Iris pigment epithelial cell (primary cell): ENCODE measurements at regions not wholly inside any gene's neighbourhood (a gene's known extent, or its start where the extent isn't known, plus 50 kb on each side); places are given as distances from the start of the nearest gene placed in this dataset.
"Not testable (repeated sequence)": the region's sequence is repeated elsewhere in the genome, so short reads cannot be mapped to it uniquely, and the experiment has no call there.

Experiments used
- DNase-seq: peaks from one replicate; pipeline ENCODE4 v3.0.0-alpha.2; 2011; ENCODE audit warnings: low read depth

- DNase-seq = no peak
Observed at GRCh38 chr11:112650527-112650926, 310.7 kb upstream of the NCAM1 start.

GRCh38 chr11:112651386-112651785 is 309.8 kb upstream of the NCAM1 start:
- DNase-seq = no peak

- peak; percentile 79 for DNase-seq
Observed at GRCh38 chr11:112652786-112653390, 308.3 kb upstream of the NCAM1 start.

- DNase-seq = peak; percentile 74
Observed at GRCh38 chr11:112655371-112655770, 305.8 kb upstream of the NCAM1 start.

GRCh38 chr11:112656772-112657428 is 304.3 kb upstream of the NCAM1 start:
- DNase-seq = peak; percentile 86

- no peak for DNase-seq
Observed at GRCh38 chr11:112658431-112658878, 302.8 kb upstream of the NCAM1 start.

- DNase-seq = no peak
Observed at GRCh38 chr11:112661146-112661545, 300.1 kb upstream of the NCAM1 start.

GRCh38 chr11:112661571-112661970 is 299.6 kb upstream of the NCAM1 start:
- DNase-seq = no peak

GRCh38 chr11:112662554-112662953 is 298.7 kb upstream of the NCAM1 start:
- DNase-seq = no peak

GRCh38 chr11:112663947-112664634 is 297.1 kb upstream of the NCAM1 start:
- DNase-seq = no peak

GRCh38 chr11:112665291-112665690 is 295.9 kb upstream of the NCAM1 start:
- DNase-seq = no peak

- no peak for DNase-seq
Observed at GRCh38 chr11:112666253-112666652, 295.0 kb upstream of the NCAM1 start.

GRCh38 chr11:112670806-112671570 is 290.2 kb upstream of the NCAM1 start:
- DNase-seq = no peak

GRCh38 chr11:112673401-112673800 is 287.8 kb upstream of the NCAM1 start:
- DNase-seq = not testable (repeated sequence)

GRCh38 chr11:112685111-112685510 is 276.1 kb upstream of the NCAM1 start:
- no peak for DNase-seq

GRCh38 chr11:112689851-112690250 is 271.4 kb upstream of the NCAM1 start:
- DNase-seq = no peak

GRCh38 chr11:112693781-112694180 is 267.4 kb upstream of the NCAM1 start:
- no peak for DNase-seq

GRCh38 chr11:112694245-112694644 is 267.0 kb upstream of the NCAM1 start:
- no peak for DNase-seq

GRCh38 chr11:112694813-112695212 is 266.4 kb upstream of the NCAM1 start:
- peak; percentile 17 for DNase-seq

- DNase-seq = no peak
Observed at GRCh38 chr11:112697391-112698178, 263.6 kb upstream of the NCAM1 start.

- no peak for DNase-seq
Observed at GRCh38 chr11:112705148-112705547, 256.1 kb upstream of the NCAM1 start.

GRCh38 chr11:112706863-112707262 is 254.4 kb upstream of the NCAM1 start:
- DNase-seq = no peak
